ENCODE measurements at regions not wholly inside any gene's neighbourhood (a gene's known extent, or its start where the extent isn't known, plus 50 kb on each side); places are given as distances from the start of the nearest gene placed in this dataset.
"Not testable (repeated sequence)": the region's sequence is repeated elsewhere in the genome, so short reads cannot be mapped to it uniquely, and the experiment has no call there.

GRCh38 chr12:124673801-124674617 is 106.6 kb upstream of the NCOR2 start:
- FAIRE-seq = no peak

GRCh38 chr12:124669271-124669721 is 101.9 kb upstream of the NCOR2 start:
- FAIRE-seq = not testable (repeated sequence)

- FAIRE-seq = no peak
Observed at GRCh38 chr12:124668602-124669001, 101.2 kb upstream of the NCOR2 start.

- no peak for FAIRE-seq
Observed at GRCh38 chr12:124667506-124668326, 100.3 kb upstream of the NCOR2 start.

- FAIRE-seq = no peak
Observed at GRCh38 chr12:124666722-124667259, 99.4 kb upstream of the NCOR2 start.

- FAIRE-seq = no peak
Observed at GRCh38 chr12:124665511-124665910, 98.1 kb upstream of the NCOR2 start.

GRCh38 chr12:124664395-124665111 is 97.1 kb upstream of the NCOR2 start:
- FAIRE-seq = no peak

GRCh38 chr12:124663771-124664366 is 96.5 kb upstream of the NCOR2 start:
- FAIRE-seq = no peak

- FAIRE-seq = no peak
Observed at GRCh38 chr12:124663206-124663605, 95.8 kb upstream of the NCOR2 start.

- no peak for FAIRE-seq
Observed at GRCh38 chr12:124661341-124661740, 93.9 kb upstream of the NCOR2 start.

- no peak for FAIRE-seq
Observed at GRCh38 chr12:124660851-124661250, 93.4 kb upstream of the NCOR2 start.

- no peak for FAIRE-seq
Observed at GRCh38 chr12:124658806-124659402, 91.5 kb upstream of the NCOR2 start.

- FAIRE-seq = no peak
Observed at GRCh38 chr12:124658302-124658701, 90.9 kb upstream of the NCOR2 start.

- no peak for FAIRE-seq
Observed at GRCh38 chr12:124656947-124657434, 89.6 kb upstream of the NCOR2 start.

- peak; percentile 92 for FAIRE-seq
Observed at GRCh38 chr12:124655698-124656516, 88.5 kb upstream of the NCOR2 start.

- peak; percentile 37 for FAIRE-seq
Observed at GRCh38 chr12:124655048-124655697, 87.8 kb upstream of the NCOR2 start.

GRCh38 chr12:124654666-124655047 is 87.2 kb upstream of the NCOR2 start:
- FAIRE-seq = no peak

GRCh38 chr12:124653169-124653931 is 85.9 kb upstream of the NCOR2 start:
- FAIRE-seq = no peak

GRCh38 chr12:124652661-124653060 is 85.2 kb upstream of the NCOR2 start:
- FAIRE-seq = no peak
